GM18520 (cell line): ENCODE measurements at regions not wholly inside any gene's neighbourhood (a gene's known extent, or its start where the extent isn't known, plus 50 kb on each side); places are given as distances from the start of the nearest gene placed in this dataset.
"Not testable (repeated sequence)": the region's sequence is repeated elsewhere in the genome, so short reads cannot be mapped to it uniquely, and the experiment has no call there.

ENCODE experiments used
- ATAC-seq: cut with Tn5 transposase; IDR thresholded peaks from one replicate; pipeline ENCODE4 v1.9.1; 2021; ENCODE audit not compliant: unreplicated experiment

DNA sequence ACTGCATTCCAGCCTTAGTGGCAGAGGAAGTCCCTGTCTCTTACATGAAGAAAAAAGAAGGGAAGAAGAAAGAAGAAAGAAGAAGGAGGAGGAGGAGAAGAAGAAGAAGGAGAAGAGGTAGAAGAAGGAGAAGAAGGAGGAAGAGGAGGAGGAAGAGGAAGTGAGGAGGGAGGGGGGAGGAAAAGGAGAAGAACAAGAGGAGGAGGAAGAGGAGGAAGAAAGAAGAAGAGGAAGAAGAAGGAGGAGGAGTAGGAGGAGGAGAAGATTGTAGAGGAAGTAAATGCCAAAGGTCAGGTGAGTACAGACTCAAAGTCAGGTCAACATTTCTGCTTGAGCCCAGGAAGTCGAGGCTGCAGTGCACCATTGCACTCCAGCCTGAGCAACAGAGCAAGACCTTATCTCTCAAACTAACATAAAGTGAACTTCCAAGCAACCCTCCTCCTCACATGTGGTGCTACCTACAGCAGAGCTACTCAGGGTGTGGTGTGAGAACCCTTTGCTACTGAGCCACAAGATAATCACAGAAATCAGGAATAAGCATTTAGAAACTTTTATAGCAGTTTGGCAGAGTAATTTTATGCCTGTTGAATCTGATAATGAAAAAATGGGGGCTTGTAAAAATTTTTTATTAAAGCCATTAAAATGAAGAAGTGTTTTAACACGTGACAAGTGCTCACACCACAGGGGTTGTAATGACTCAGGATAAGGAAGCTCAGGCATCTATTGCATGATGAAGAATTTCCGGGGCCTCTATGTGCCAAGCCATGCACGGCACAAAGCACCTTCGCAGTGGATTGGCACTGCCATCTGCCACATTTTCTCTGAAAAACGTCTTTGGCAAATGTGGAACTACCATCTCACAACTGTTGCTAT is 224.9 kb upstream of the AUTS2 start:
- ATAC-seq: no peak

DNA sequence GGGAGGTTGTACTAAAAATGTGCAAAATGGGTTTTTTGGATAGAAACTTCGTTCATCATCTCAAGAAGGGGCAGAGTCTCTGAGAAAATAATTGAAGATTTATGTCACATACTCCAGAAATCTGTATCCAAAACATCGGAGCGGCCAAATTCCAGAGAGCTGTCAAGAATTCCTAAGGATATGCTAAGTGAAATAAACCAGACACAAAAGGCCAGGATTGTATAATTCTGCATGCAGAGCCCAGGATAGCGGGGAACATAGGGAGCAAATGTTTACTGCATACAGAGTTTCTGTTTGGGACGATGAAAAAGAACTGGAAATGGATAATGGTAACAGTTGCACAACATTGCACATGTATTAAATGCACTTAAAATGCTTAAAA is 224.2 kb upstream of the AUTS2 start:
- ATAC-seq: no peak

DNA sequence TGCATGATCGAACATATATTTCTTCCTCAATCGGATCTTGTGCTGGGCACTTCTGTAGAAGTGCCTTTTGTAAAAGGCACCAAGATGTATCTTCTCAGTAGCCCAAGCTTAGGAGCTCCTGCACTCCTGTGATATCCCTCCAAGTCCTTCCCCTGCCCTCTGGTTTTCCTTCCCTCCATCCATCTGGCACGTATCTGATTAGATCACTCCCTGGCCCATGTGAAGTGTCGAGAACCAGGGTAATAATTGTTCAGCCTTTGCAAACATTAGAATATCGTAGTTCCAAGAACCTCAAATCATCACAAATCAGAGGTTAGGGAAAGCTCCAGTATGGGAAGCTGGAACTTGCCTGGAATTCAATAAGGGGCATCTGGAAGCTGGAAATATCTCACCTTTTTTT is 221.1 kb upstream of the AUTS2 start:
- no peak for ATAC-seq

DNA sequence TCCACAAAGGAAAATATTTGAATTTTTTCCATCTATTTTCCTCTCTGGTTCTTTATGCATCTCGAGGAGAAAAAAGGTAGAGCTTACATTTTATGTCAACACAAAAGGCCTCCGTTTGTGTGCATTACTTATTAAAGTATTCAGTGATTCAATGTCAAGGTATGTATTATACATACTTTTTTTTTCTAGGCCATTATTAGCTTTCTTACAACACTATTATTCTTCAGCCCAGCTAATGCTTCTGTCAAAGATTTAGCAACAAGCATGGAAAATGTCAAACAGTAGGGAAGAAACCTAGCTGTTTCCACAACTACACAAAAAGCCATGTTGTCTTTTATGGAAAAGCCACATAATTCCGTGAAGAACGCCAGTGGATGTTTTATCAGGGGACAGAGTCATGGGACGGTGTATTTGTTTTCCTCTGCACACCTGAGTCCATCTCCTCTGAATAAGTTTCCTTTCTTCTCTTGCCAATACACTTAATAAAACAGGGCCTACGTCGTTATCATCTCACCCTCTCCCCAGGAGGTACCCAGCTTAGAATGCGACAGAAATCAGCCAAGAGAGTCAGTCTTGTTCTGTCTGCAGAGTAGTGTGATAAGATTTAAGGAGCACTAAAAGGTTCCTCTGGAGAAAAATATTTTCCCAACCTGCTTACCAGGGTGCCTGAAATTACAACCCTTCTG is 209.7 kb upstream of the AUTS2 start:
- ATAC-seq: no peak

DNA sequence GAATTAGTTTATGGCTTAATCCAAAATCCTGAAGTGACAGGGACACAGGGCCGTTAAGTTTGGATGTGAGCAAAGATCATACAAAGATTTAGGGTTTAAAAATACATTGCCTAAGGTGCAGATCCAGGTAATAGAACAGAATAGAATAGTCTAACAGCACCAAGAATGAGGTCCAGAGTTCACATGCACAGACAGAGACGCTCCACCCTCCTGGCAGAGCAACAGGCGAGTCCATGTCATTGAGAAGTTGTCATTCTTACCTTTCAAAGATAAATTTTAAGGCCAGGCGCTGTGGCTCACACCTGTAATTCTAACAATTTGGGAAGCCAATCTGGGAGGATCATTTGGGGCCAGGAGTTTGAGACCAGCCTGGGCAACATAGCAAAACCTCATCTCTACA is 209.1 kb upstream of the AUTS2 start:
- ATAC-seq: no peak

DNA sequence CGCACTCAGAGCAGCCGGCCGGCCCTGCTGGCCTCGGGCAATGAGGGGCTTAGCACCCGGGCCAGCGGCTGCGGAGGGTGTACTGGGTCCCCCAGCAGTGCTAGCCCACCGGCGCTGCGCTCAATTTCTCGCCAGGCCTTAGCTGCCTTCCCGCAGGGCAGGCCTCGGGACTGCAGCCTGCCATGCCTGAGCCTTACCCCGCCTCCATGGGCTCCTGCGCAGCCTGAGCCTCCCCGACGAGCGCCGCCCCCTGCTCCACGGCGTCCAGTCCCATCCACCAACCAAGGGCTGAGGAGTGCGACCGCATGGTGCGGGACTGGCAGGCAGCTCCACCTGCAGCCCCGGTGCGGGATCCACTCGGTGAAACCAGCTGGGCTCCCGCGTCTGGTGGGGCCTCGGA is 204.4 kb upstream of the AUTS2 start:
- not testable (repeated sequence) for ATAC-seq

DNA sequence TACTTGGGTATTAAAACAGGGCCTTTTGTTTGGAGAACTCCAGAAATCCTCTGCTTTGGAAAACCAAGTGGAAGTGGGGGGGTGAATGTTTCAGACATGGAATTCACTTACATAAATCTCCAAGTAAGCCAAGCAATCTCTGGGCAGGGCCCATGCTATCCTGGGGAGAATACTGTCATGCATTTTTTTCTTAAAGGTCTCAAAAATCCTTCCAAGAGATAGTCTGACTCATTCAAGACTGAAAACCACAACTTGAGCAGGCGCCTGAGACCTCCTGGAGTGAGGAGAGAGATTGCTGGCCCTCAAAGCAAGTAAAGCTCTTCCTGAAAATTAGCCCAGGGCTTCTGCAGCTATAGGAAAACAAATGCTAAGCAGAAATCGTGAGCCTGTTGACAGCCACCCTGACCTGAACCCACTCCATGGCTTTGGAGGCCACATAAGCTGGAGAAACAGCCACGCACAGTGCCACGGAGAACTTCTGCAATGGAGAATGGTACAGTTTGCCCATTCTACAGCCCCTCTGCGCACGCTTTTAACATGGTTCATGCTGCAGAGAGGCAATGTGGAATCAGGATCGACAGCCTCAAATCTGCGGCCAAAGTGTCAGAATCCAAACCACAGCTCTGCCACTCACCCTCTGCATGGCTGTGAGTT is 203.1 kb upstream of the AUTS2 start:
- ATAC-seq: no peak

DNA sequence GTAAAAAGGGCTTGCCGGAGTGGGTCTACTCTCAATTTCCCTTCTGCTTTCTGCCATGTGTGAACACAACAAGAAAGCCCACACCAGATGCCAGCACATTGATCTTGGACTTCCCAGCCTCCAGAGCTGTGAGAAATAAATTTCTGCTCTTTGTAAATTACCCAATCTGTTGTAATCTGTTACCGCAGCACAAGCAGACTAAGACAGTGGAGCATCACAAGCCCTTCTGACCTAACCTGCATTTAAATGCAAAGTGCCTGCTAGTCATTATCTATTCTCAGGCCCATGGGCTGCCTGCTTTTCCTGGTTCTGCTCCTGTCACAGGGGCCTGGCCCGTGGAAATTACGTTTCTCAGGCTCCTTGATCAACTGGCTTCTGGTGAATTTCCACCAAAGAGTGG is 199.3 kb upstream of the AUTS2 start:
- ATAC-seq: no peak

DNA sequence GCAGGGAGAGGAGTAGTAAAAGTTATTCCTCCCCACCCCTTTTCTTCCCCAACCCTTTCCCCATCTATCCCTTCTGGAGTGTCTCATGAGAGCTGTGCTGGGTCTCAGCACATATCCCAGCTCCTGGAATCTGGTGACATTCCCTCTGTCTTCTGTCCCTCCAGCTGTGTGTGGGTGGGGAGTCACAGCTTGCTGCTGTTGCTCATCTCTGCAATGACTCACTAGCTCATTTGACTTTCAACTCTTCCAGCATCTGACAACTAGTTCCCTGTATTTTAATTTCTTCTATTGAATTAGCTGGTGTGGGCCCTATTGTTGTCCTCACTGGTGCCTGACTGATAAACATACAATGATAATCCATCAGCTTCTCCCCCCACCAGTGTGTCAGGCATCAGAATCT is 198.9 kb upstream of the AUTS2 start:
- ATAC-seq: no peak

DNA sequence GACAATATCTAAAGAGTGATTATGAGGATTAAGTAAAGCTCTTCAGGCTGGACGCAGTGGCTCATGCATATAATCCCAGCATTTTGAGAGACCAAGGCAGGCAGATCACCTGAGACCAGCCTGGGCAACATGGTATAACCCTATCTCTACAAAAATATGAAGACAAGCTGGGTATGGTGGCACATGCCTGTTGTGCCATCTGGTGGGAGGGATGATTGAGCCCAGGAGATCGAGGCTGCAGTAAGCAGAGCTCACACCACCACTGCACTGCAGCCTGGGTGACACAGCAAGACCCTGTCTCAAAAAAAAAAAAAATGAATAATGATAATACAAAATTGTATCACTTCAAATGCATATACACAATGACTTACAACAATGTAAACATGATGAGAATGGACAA is 195.6 kb upstream of the AUTS2 start:
- ATAC-seq: no peak

DNA sequence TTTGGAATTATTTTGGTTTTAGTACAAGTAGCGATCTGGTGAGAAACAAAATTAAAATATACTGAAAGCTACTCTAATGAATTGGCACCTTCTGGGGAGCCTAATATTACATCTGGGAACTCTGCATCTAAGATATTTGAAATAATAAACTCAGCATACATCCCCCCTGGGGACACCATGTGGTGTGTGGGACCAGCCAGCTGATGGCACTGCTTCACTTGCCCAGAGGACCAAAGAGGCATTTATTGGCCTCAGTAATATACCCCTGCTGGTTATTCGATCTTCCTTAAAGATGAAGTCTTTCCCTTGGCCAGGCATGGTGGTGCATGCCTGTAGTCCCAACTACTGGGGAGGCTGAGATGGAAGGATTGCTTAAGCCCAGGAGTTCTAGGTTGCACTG is 195.1 kb upstream of the AUTS2 start:
- no peak for ATAC-seq

DNA sequence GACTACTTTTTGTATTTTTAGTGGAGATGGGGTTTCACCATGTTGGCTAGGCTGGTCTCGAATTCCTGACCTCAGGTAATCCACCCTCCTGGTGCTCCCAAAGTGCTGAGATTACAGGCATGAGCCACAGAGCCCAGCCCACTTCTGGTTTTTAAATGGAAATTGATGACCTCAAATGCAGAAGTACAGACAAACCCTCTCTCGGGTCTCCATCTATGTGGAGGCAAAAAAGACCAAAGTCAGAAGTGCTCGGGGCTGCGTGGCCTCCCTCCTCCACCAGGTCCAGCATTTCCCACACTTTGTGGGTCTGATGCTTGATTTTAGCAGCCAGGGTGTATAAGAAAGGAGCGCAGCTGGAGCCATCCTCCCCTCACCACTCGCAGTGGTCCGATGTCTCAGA is 187.3 kb upstream of the AUTS2 start:
- ATAC-seq: no peak

DNA sequence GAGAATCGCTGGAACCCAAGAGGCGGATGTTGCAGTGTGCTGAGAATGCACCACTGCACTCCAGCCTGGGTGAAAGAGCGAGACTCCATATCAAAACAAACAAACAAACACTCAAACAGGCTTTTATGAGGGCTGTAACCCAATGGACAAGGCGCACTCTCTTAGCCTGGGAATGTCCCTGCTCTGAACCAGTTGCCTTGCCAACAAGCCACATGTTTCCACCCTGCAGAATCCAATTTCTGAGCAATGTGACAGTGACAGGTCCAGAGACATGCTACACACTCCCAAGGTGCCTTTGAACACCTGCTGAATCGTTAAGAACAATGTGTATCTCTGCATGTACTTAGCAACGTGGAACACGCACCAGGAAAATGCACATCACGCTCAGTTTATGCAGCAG is 186.8 kb upstream of the AUTS2 start:
- no peak for ATAC-seq

DNA sequence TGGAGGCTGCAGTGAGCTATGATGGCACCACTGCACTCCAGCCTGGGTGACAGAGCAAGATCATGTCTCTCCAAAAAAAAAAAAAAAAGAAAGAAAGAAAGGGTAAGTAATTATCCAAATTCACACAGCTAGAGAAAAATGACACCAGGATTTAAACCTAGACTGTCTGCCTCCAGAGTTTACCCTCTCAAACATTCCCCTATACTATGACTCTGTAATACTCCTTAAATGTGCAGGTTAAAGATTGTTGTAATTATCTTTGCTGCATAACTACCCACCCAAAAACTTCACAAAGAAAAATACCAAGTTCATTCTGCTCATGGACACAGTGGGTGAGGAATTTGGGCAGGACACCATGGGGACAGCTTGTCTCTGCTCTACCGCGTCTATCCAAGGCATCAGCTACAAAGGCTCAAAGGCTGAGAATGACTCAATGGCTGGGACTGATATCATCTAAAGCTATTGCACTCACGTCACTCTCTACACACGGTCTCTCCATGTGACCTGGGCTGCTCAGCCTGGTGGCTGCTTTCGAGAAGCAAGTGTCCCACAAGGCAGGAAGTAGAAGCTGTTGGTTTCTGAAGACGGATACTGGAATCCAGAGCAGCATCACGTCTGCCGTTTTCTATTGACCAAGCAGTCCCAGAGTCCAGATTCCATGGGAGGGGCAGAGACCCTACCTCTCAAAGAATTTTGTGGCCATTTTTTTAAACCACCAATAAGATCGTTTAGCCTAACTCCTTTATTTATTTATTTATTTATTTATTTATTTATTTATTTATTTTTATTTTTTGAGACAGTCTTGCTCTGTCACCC is 185.7 kb upstream of the AUTS2 start:
- peak; percentile 95 for ATAC-seq

DNA sequence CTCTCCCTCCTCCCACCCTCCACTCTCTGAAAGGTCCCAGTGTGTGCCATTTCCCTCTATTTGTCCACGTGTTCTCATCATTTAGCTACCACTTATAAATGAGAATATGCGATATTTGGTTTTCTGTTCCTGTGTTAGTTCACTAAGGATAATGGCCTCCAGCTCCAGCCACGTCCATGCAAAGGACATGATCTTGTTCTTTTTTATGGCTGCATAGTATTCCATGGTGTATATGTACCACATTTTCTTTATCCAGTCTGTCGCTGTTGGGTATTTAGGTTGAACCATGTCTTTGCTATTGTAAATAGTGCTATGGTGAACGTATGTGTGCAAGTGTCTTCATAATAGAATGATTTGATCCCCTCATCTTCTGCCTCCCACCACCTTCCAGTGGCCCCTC is 183.7 kb upstream of the AUTS2 start:
- ATAC-seq: no peak

DNA sequence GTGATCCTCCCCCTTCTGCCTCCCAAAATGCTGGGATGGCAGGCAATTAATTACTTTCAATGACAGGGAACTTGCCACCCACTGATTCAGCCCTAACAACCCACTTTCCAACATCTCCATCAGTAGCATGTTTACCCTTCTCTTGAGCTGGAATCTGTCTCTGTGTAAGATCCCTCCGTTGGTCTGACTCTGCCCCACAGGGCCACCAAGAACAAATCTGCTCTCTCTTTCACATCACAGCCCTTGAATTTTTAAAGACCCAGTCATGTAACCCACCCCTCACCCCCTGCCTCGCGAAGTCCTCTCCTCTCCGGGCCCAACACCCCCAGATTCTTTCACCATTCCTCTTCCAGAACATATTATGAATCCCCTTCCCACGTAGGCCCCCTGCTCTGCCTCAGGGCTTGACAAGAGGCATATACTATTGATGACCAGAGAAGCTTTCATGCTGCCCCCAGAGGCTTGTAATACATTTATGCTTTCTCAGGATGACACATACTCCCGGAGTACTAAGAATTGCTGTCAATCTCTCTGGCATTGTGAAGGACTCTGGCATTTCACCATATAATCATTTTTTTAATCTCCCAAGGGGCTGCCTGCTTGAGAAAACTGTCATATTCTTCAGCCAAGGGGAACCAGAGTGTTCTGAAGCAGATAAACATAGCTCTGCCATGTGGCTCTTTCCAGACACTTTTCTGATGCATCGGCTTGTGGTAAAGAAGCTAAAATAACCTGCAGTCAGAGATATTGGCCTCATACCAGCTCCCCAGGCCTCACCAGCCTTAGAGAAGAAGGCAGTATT is 179.2 kb upstream of the AUTS2 start:
- no peak for ATAC-seq

DNA sequence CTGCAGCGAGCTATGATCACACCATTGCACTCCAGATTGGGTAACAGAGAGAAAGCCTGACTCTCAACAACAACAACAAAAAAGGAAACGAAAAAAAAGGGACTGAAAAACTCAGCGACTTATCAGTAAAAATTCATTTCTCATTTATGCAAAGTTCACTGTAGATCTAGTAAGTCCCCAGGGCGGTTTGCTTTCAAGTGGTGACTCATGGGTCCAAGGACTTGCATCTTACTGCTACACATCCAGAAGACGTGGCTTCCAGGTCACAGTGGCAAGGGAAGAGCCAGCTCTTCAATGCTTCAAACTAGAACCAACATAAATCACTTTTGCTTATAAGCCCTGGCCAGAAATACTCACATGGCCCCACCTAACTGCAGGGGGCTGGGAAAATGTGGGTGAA is 178.3 kb upstream of the AUTS2 start:
- no peak for ATAC-seq

DNA sequence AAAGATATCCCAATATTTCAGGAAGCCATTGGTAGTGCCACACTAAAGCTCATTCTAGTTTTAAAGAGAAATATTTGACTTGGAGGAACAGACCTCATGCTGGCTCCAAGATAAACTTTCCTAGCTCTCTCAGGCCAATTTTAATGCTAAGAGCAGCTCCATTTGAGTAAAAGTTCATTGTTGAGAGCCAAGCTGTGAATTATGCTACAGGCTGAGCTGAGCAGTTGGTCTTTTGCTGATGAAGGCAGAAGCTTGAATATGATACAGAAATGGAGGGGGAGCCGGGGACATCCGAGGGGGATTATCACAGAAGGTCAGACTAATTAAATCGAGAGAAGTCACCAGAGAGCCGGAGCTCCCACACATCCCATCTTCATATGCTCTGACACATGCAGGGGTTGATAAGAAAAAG is 175.7 kb upstream of the AUTS2 start:
- ATAC-seq: no peak

DNA sequence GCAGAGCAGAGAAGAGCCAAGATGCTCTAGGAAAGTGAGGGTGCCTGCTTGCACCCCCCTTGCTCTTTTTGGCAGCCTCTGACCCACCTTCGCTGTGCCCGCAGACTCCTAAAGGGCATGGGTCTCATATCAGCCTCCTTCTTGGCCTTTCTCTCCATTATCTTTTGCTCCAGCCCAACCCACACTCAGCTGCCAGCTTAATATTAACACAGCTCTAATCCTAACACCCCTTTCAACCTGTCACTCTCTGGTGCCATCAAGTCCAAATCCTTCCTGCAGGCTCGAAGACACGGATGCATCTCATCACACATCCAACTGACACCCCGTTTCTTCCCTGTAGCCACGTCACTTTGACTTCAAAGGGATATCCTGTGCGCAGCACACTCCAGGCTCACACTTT is 171.6 kb upstream of the AUTS2 start:
- ATAC-seq: no peak

DNA sequence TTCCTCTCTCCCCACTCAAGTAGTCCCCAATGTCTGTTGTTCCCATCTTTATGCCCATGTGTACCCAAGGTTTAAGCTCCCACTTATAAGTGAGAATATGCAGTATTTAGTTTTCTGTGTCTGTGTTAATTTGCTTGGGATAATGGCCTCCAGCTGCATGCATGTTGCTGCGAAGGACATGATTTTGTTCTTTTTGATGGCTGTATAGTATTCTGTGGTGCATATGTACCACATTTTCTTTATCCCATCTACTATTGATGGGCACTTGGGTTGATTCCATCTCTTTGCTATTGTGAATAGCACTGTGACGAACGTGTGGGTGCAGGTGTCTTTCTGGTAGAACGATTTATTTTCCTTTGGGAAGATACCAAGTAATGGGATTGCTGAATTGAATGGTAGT is 170.2 kb upstream of the AUTS2 start:
- no peak for ATAC-seq
